HG02943 (cell line): ENCODE measurements at regions not wholly inside any gene's neighbourhood (a gene's known extent, or its start where the extent isn't known, plus 50 kb on each side); places are given as distances from the start of the nearest gene placed in this dataset.
"Not testable (repeated sequence)": the region's sequence is repeated elsewhere in the genome, so short reads cannot be mapped to it uniquely, and the experiment has no call there.

ENCODE experiments used
- ATAC-seq: cut with Tn5 transposase; IDR thresholded peaks from one replicate; pipeline ENCODE4 v1.9.1; 2021; ENCODE audit warnings: mild to moderate bottlenecking, low read depth, moderate library complexity; ENCODE audit not compliant: unreplicated experiment

DNA sequence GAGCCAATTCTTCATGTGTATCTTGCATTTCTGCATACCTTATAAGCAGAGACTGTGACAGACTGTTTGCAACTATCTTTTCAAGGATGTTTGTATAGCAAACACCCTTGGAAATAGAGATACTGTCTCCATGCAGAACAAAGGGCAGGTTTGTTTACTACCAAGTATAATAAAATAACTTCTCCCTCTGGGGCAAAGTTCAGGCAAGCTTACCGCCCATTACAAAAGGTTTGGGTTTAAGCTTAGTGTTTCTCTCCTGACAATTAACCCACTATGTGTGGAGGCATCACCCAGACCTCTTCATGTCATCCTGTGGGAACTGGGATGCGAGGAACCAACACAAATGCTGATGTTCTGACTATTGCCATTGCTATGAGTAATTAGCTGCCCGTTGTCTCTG, 479.1 kb upstream of the ZMIZ1 start:
- ATAC-seq = no peak

DNA sequence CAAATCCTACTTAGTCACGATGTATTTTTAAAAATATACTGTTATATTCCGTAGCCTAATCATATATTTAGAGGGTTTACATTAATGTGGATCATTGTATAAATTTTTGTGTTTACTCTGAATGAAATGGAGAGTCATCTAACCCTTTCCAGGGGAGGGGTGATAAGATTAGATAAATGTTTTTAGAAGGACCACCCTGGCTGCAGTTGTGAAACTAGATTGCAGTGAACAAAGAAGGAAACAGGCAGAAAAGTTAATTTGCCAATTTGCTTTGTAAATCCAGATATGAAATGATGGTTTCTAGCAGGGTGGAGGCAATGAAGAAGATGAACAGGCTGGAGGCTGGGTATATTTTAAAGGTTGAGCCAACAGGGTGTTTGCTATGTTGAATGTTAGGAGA, 477.7 kb upstream of the ZMIZ1 start:
- no peak for ATAC-seq

DNA sequence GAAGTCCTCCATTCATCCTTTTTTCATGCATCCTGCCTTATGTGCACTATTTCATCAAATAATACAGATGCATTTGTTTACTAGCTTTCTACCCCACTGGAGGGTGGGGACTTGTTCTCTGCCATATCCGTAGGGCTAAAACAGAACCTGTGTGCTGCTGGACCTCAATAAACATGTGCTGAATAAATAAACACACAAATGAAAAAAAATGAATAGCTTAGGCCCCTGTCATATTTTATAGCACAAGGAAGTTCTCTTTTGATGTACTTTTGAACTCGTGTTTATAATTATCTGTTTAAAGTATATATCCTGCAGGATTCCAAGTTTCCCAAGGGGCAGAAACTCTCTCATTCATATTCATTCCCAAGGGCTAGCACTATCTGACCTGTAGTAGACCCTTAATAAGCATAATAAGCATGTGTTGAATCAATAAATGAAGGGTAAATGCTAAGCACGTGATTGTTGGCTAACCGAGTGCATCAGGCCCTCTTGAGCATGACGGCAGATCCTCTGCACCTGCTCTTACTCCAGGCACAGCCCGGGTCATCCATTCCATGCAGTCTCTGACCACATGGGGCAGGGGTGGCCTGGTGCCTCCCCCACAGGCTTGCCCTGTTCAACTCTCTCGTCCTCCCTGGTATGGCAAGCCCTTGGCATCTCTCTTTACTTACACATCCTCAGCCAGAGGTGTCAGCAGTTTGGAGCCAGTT, 474.1 kb upstream of the ZMIZ1 start:
- no peak for ATAC-seq

DNA sequence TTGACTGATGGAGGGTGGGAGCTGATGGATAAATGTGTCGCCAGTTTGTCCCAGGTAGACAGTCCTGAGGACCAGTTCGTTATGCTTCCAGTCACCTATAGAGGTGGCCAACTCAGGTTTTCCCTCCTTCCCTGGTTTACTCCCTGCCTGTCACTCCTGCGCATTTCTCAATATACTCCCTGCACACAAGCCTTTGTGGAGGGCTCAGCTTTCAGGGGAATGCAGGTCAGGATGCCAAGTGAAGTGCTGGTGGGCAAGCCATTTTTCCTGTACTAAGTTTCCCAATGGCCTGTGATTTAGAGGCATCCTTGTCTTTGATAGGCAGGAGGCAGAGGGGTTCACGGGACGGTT, 473.5 kb upstream of the ZMIZ1 start:
- ATAC-seq = no peak

DNA sequence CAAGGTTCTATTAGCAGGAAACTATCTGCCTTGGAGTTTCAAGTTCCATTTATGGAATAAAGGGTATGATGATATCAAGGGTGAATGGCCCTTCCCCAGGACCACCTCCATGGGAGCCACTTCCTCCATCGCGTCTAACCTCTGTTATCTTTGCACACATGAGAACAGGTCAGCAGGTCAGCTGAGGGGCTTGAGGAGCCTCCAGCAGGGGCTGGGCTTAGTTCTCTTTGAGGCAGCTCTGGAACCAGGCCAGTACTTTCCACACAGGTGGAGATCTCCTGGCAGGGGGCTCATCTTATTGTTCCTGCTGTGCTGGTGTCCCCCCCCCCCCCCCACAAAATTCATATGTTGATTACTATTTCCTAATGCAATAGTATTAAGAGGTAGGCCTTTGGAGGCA, 472.2 kb upstream of the ZMIZ1 start:
- ATAC-seq = no peak

DNA sequence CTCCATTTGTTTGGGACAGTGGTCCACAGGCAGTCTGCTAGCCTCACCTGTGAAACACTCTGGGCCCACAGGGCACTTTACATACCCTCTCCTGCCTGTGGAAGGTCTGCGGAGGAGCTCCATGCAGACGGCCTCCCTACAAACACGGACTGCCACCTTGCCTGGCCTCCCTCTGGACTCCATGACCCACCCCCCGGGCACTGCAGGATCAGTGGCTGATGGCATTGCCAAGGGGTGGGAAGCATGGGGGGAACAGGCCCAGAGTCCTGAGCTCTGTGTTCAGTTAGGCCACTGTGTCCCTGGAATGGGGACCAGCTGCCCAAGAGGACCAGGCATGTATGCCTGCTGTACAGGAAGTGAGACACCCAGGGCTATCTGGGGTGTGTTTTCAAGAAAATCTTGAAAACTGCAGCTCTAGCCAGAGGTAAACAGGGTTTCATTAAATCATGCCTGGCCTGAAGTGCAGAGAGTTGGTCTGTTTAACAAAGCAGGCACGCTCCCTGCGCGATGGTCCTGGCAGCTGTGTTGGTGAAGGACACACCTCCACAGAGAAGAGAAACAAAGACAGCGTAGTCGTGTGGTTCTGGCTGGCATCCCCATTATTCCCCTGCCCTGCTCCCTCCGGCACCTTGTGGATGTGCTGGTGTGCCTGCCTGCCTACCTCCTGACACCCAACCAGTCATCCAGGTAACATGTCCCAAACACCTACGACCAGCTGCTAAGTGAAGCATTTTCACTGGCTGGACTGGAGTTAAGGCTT, 470.8 kb upstream of the ZMIZ1 start:
- ATAC-seq = no peak

DNA sequence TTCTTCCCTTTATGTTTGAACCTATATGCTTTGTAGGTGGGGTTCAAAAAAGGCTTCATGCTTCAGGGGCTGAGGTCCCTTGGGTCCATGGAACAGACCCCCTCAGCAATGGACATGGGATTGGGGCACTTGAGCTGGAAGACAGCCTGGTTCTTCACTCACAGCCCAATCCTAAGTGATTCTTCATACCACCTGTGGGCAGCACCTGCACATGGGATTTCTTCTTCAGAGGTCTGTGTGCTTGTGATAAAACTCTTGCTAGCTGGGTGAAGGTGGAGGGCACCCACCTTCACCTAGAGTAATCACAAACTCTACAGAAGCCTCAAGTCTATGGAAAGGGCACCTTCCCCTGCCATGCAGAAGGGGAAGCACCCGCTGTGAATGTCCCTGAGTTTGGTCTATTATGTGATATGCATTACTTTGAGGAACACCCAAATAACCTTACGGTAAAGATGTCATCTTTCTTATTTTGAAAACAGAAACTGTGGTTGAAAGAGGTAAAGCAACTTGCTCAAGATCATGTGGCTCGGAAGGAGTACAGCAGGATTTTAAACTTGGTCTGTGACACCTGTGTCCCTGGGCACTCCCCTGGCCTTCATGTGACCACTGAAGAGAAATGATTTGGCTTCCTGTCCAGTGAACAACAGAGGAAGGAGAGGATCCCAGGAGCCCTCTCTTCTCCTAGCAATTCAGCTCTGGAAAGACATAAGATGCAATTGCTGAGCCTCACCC, 469.5 kb upstream of the ZMIZ1 start:
- ATAC-seq = no peak

DNA sequence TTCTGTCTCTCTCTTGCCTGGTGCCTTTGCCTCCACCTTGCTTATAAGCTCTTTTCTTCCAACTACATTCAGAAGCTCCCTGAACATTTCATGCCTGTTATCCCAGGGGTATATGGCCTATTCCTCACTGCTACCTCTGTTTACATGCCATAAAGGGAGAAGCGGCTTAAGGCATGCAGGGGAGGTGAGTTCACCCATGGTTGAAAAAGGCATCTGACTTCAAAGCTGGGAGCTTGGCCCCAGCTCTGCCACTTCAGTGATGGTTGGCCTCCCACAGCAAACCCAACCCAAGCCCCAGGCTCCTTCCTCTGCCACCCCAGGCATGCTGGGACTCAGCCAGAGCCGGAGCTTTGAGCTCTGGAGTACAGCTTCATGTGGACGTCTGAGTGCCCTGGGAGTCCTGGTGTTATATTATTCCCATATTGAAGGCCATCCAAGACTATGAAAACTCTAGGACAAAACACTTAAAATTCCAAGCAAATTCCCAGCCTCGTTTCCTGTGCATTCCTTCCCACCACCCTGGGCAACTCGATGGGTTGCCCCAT, 468.6 kb upstream of the ZMIZ1 start:
- ATAC-seq = no peak

DNA sequence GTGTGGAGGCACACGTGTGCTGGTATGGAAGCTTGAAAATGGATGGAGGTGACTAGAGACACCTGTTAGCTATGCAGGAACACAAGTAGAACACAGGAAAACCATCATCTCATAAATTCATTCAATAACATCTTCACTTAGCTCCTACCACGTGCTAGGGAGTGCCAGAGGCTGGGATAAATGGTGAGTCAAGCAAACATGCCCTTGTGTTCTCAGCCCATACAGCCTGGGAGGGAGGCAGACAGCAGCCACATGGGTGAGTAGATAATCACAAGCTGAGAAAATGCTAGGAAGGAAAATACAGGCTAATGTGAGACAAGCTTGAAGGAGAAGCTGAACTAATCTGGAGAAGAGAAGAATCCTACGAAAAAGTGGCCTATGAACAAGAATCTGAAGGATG, 468.0 kb upstream of the ZMIZ1 start:
- no peak for ATAC-seq

DNA sequence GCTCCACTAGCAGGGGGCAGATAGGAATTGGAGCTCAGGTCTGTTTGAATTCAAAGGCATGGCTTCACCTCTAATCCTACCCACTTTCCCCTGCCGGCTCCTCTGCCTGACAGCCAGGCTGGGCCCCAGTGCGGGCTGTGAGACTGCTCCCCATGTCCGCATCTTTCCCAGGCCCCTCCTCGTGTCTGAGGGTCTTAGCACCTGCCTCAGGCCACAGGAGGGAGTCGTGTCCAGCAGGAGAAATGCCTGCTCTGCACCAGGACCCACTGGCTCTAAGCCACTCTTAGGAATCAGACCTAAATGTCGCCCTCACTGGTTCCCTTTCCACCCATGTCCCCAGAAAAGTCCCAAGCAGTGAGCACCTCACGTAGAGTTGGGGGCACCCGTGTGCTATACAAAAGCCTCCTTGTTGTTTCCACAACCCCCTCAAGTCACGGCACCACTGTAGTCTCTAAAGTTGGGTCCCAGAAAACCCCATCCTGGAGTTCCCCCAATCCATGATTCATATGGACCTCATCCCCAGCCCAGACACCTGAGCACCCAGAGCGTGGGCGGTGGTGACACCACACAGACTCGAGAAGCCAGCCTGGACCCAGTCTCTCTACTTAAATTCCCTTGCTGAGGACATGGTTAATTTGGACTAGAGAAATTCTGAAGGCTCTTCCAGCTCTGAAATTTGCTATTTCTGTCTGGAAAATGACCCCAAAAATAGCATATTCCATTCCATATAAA, 466.4 kb upstream of the ZMIZ1 start:
- ATAC-seq = no peak

DNA sequence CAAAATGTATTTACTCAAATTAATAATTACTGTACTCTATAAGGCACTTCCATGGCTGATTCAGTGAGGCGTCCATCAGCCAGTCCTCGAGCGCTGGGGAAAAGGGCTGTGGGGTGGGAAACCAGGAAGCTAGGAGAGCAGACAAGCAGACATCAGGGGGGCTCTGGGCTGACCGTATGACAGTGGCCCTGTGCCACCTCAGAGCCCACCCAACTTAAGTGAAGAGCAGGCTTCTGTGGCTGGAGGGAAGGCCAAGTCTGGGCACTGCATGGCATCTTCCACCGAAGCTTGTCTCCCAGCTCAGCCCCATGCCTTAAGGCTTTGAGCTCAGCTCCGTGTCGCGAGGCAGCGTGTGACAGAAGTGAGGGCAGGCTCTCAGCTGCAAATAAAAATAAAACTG, 464.5 kb upstream of the ZMIZ1 start:
- no peak for ATAC-seq

DNA sequence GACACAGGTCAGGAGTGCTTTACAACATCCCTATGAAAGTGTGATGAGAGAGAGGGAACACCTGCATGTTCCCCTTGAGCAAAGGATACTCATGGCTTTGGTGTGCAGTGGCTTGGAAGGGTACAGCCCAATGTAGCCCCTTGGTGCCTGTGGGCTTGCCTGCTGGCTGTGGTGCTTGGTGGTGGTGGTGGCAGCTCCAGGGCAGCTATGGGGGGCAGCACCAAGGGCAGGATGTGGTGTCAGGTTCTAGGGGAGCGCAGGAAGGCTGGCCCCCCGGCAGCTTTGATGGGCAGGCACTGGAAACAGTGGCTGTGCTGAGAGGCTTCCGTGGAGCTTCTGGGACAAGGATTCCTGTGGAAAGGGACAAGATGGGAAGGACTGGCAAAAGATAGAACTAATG, 464.0 kb upstream of the ZMIZ1 start:
- ATAC-seq = no peak

DNA sequence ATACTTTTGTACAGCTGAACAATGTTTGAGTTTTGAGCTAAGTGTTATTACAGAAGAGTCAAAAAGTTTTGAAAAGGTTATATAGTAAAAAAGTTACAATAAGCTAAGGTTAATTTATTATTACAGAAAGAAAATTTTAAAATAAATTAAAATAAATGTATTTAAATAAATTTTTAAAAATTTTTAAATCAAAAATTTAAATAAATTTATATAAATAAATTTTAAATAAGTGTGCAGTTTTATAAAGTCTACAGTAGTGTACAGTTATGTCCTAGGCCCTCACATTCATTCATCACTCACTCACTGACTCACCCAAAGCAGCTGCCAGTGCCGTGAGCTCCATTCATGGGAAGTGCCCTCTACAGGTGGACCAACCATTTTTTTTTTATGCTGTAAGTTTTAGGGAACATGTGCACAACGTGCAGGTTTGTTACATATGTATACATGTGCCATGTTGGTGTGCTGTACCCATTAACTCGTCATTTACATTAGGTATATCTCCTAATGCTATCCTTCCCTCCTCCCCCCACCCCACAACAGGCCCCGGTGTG, 462.9 kb upstream of the ZMIZ1 start:
- no peak for ATAC-seq

DNA sequence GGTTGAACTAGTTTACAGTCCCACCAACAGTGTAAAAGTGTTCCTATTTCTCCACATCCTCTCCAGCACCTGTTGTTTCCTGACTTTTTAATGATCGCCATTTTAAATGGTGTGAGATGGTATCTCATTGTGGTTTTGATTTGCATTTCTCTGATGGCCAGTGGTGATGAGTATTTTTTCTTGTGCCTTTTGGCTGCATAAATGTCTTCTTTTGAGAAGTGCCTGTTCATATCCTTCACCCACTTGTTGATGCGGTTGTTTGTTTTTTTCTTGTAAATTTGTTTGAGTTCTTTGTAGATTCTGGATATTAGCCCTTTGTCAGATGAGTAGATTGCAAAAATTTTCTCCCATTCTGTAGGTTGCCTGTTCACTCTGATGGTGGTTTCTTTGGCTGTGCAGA, 462.0 kb upstream of the ZMIZ1 start:
- not testable (repeated sequence) for ATAC-seq

DNA sequence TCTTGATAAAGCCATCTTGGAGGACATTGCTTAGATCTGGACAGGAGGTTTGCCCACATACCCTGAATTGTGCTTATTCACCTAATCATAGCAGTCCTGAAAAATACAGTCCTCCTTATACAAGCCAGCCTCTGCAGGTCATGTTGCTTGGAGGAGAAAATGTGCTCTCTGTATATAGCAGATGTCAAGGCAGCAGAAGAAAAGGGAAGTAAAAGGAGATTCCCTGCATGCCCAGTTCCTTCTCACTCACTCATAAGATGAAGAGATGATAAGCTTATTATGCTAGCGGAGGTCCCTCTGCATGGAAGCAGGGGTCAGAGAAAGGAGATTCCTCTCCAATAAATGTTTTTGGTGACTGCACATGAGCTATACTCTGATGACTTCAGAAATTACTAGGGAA, 458.8 kb upstream of the ZMIZ1 start:
- ATAC-seq = no peak

DNA sequence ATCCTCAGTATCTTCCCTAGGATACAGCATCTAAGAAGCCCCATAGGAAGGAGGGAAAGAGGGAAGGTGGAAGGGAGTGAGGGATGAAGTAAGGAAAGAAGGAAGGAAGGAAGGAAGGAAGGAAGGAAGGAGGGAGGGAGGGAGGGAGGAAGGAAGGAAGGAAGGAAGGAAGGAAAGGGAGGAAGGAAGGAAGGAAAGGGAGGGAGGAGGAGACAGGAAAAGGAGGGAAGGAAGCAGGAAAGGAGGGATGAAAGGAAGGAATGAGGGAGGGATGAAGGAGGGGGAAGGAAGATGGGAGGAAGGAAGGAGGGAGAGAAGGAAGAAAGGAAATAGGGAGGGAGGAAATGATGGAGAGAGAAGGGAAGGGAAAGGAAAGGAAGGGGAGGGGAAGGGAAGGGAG, 455.6 kb upstream of the ZMIZ1 start:
- no peak for ATAC-seq

DNA sequence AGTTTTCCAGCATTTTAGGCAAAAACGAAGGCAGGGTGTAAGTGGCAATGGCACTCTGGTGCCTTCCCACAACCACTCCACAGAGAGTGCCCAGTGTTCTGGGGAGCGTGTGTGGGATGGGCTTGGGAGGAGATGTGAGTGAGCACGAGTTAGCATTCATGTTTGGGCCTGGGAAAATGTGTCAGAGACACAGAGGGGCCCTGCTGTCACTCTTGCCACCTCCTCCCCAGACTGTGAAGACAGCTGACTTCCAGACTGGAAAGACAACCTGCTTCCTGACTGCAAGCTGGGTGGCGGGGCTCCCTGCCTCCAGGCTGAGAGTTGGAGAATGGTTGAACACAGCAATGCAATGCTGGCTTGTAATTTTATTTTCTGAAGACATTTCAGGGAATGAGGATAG, 454.5 kb upstream of the ZMIZ1 start:
- ATAC-seq = no peak

DNA sequence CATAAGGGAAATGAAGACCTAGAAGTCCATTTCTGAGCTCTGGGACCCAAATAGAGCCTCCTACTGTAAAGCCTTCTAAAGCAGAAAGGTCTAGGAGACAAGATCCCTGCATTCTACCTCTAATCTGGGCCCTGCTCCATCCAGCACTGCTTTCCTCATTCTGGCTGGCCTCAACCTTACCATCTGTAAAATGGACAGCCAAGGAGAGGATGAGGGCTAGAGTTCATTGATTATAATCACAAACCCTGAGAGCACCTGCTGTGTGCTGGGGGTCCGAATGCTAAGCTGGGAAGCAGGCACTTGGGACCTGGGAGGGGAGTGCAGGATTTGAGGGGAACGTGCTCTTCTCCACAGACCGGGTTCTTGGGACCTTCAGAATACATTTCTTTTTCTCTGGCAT, 454.0 kb upstream of the ZMIZ1 start:
- ATAC-seq = no peak

DNA sequence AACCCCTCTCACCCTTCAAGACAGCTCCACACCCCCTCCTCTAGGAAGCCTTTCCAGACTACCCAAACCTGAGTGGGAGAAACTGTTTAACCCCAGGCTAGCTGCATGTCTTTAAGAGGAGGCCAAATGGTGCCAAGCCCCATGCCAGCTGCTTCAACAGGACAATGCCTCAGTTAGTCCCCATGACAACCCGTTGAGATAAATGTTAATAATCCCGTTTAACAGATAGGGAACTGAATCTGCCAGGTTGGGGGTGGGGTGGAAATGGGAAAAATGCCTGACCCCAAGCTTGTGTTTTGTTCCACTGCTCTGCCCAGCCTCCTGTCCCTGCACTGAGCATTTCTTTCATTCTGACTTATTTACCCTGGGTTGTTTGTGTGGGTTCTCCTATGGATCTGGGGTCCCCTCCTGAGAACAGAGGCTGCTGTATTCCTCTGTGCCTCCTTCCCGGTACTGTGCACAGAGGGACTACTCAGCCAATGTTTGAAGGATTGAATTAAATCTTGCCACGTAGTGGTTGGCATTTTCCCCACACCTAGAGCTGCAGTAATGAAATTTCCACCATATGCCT, 452.6 kb upstream of the ZMIZ1 start:
- no peak for ATAC-seq

DNA sequence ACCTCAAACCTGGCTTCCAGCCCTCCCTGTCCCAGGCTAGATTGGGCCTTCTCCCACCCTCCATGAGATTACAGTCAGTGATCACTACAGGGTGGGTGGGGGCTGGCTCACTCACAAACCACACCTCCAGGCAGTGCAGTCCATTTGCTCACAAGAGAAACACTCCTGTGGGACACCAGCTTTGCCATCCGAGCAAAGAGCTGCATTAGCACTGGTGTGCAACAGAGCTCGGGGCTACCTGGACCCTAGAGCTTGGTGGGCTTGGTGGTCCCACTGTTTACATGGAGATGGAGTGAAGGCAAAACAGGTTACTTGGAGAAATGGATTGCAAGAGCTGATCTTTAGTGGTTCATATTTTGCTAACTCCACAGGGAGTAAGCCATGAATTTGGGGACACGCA, 451.7 kb upstream of the ZMIZ1 start:
- ATAC-seq = no peak
